HUDEP-2 (cell line): ENCODE measurements at regions not wholly inside any gene's neighbourhood (a gene's known extent, or its start where the extent isn't known, plus 50 kb on each side); places are given as distances from the start of the nearest gene placed in this dataset.
"Not testable (repeated sequence)": the region's sequence is repeated elsewhere in the genome, so short reads cannot be mapped to it uniquely, and the experiment has no call there.

ENCODE experiments used
- DNase-seq, 76 experiments: peaks; one replicate each; lab custom pipeline; 2025; ENCODE audit not compliant: unreplicated experiment in 76 of 76; lab: John Stamatoyannopoulos, UW

DNA sequence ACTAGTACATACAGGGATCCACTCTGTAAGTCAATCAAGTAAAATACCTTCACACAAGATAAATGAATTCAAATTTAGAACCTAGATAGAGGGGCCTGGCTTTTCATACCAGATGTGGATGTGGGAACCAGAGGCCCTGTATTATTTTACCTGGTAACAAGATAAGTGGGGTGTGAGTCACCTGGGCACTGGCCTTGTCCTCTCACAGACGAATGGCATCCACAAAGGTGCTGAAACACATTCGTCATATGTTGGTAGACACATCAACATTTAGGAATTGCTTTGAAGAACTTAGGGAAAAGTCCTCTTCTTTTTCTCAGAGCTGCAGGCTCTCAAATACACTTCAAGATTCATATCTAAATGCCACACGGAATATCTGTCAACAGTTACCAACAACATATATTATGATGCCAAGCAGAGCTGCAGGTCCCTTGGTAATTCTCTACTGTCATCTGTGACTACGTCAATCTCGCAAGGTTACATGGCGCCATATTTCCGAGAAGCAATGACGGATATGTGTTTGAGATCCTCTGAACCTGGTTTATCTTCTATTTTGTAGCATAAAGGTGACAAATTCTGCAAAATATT lies 618.6 kb downstream of the EPM2A start:
- DNase-seq = no peak

DNA sequence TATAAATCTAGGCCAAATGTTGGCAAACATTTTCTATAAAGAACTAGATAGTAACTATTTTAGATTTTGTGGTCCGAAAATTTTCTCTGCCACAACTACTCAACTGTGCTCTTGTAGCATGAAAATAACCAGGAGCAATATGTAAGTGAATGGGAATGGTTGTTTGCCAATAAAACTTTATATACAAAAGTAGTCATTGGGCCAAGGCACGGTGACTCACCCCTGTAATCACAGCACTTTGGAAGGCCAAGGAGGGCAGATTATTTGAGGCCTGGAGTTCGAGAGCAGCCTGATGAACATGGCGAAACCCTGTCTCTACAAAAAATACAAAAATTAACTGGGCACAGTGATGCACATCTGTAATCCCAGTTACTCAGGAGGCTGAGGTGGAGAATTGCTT lies 617.1 kb downstream of the EPM2A start:
- DNase-seq = no peak

DNA sequence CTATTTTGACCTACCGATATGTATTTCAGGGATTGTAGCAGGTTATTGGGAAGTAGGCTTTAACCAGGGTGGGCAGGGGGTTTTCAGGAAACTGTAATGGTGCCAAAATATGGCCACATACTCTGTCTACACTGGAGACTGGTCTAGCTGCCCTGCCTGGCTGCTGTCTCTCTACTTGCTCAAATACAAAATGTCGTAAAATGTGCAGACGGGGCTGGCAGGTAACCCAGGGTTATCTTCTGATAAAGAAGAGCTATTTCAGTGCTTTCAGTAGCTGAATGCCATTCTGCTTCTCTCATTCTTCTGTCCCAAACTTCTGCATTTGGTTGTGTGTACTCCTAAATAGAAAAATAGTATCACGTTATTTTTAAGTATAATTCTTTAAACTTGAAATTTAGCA lies 616.2 kb downstream of the EPM2A start:
- DNase-seq = no peak

DNA sequence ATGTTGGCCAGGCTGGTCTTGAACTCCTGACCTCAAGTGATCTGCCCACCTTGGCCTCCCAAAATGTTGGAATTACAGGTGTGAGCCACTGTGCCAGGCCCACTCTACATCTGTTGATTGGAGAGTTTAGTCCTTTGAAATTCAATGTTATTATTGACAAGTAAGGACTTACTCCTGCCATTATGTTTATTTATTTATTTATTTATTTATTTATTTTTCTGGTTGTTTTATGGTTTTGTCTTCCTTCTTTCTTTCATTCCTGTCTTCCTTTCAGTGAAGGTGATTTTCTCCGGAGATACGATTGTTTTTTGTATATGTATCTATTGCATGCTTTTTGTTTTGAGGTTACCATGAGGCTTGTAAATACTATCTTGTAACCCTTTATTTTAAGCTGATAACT lies 602.6 kb downstream of the EPM2A start:
- DNase-seq = no peak

DNA sequence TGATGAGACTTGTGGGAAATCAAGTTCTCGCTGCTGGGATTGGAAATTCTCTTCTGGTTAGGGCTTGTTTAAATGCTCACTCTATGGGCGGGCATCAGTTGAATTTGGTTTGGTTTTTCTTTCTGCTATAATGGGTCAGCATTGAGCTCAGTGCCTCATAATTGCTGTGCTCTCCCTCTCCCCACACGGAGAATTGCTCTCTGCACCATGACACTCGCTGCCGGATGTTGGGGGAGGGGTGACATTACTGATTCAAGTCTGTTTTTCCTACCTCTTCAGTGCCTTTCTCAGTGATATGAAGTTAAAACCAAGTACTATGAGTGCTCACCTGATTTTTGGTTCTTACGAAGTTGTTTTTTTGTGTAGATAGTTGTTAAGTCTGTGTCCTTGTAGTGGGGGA lies 599.6 kb downstream of the EPM2A start:
- no peak for DNase-seq

DNA sequence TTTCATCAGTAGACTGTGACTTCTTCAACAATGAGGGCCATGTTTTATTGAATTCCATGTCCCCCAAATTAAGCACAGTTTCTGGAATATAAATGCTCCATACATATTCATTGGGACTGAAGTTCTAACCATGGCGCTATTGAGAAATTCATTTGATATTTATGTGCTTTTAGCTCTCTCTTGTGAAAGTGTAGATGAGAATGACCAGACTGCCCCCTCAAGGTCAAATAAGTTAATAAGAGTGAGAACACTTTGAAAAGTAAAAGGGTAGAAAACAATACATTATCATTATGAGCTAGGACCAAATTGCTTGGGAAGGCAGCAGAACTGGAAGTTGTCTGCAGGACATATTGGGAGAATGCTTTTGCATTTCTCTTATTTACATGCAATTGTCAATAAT lies 597.9 kb downstream of the EPM2A start:
- DNase-seq = no peak

DNA sequence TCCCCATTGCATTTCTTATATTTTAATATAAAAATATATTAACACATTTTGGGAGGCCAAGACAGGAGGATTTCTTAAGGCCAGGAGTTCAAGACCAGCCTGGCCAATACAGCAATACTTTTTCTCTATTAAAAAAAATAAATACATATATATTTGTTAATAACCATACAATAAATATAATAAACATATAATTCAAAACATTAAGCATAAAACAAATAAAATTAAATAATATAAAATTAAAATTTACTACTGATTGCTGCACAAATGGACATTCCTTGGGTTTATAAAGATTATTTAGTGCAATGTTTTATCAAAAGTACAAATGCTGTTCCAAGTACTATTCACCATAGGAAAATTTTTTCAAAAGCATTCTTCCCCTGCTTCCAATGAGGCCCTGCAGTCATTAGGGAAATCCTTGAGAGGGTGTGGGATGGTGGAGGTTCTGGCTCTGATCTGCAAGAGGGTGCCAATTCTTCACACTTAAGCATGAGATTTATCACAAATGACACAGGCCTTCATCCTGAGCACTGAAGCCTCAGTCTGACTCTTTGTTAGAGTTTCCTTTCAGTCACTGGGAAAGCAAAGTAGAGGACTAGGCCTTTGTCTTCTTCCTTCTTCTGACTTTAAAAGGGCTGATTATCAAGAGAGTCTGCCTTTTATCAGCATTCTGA lies 596.7 kb downstream of the EPM2A start:
- DNase-seq = no peak

DNA sequence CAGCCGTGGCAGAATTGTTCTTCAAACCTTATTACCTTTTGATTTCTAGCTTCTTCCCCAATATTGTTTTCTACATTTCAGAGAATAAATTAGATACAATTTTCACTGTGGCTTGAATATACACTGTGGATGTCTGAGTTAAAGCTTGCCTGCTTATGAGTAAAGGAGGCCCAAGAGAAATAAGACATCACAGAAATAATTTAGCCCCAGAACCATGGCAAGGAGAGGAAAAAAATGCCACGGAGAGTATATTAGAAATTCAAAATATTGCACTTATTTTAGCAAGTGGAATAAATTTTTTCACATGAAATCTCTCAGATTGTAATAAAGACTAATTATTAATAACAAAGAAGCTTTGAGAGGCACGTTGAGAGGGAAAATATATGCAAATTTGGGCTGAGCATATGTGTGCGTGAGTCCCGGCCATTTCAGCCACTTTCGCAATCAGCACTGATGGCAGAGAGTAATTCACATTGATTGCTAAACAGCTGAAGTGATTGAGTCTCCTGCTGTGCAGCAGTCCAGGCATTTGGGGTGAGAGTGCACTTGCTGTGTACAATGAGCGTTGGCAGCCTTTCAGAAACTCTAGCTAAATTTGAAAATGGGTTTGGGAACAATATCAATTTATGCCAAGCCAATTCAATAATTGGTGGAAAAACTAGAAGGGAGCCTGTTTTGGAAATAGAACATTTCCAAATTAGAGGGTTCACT lies 596.0 kb downstream of the EPM2A start:
- no peak for DNase-seq

DNA sequence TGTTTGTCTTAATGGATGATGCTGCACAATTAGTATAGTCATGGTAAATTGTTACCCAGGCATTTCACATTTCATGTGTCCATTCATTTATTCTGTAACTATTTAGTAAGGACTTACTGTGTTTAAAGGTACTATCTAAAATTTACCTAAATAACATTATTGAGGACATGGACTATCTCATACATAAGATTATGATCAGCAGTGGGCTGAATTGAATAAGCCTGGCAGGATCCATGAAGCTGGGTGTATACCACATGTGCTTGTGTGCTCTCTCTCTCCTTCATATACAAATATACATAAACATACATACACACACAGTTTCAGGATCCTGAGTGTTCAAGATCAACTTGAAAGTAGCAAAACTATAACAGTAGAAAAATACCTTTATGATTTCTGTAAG lies 595.4 kb downstream of the EPM2A start:
- no peak for DNase-seq

DNA sequence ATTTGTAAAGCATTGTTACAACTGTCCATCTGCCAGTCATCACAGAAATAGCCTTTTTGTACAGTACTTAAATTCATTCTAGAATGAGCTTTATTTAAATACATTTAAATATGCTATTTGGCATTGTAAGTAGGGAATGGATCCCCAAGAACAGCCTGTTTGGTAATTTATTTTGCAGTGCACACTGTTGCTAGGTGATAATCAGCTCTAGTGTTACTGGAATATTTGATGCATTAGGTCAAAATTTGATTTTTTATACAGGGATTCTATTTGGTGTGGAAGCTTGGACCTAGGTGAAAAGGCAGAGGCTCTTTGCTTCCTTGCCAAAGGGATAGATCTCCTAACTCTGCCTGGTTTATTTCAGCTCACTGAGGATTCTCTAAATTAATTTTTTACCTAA lies 593.7 kb downstream of the EPM2A start:
- no peak for DNase-seq

DNA sequence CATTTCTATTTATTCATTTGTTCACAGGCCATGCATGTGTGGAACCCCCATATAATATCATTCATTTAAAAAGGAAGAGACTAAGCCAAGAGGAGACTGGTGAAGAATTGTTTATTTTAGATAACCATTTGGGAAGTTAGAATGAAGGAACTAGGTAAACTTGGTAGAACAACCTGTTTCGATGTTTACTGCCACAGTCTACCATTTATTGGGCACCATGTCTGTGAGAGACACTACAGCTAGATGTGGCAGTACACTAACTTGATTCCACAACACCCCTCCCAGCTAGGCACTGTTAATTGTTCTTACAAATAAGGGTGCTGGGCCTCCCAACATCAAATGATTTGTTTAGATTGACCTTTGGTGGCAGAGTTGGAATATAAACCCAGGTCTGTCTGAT lies 592.4 kb downstream of the EPM2A start:
- no peak for DNase-seq

DNA sequence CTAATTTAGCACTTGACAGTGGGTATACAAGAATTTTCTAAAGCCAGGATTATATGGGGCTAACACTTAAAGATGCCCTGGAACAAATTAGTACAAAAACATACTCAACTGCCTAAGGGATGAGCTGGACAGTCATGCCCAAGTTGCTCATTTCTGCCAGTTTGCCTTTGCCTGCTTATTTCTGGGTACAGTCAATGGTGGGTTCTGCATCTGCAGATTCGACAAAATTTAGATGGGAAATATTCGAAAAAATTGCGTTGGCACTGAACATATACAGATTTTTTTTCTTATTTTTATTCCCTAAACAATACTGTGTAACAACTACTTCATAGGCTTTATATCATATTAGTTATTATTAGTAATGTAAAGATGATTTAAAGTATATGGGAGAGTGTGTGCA lies 591.9 kb downstream of the EPM2A start:
- DNase-seq = no peak

DNA sequence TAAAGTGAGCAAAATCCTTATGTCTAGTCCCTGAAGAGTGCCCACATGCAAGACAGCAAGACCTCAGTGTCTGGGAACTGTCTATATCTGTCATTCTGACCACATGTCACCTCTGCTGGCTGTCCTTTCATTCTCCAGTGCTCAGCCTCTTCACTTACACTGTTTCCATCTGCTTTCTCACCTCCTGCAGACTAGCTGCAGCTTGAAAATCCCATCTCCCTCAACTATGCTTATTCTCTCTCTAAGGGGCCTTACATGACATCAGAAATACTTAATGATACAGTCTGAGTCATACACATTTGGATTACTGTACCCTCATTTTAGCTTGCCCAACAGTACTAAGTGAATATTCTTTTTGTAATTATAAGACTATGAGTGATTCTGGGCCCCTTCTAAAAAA lies 587.8 kb downstream of the EPM2A start:
- DNase-seq = no peak

DNA sequence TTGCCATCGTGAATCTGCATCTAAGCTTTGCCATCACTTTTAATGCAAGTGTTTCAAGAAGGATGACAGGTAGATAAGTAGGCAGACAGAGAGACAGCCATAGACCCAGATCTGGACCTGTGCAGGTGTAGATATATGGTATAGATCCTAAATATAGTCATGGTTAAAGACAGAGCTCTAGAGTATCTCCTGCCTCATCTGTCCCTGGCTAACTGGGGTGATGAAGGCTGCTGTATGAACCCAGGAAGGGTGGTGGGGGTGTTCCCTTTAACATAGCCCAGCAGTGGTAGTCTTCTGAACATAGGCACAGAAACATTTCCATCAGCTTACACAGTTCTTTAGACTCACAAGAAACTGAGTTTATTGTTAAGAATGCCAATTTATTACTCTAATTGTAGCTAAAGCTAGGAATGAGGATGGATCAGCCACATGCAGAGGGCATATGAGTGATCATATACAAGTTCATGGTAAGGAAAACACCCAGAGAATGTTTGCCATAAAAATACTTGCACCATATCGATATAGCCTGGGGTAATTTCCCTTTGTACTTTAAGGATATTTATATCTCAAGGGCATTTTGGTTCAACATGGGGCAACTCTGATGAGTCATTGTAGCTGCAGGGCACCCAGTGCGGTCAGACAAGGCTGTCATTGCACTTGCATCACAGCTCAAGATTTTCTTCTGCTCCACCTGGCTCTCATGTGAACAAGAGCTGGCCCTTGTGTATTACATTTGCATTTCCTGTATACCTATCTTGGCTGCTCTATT lies 587.2 kb downstream of the EPM2A start:
- DNase-seq = peak in 1 of 76 experiments; percentile 13

DNA sequence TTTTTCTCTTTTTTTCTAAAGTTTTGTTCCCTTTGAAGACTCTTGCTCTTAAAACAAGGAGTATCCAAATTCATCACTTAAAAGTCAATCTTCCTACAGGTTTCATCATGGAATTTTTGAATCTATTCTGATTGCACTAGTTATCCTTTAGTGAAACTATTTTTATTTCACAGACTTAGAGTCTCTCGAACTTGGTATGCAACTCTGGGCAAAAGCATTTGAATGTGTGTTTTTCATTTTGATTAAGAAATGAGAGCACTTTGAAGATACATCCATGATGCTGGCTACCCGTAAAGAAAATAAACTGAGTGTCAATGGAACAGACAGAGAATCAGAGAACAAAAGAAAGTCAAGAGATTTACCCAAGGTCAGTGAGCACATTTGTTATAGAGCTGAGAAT lies 586.5 kb downstream of the EPM2A start:
- no peak for DNase-seq

DNA sequence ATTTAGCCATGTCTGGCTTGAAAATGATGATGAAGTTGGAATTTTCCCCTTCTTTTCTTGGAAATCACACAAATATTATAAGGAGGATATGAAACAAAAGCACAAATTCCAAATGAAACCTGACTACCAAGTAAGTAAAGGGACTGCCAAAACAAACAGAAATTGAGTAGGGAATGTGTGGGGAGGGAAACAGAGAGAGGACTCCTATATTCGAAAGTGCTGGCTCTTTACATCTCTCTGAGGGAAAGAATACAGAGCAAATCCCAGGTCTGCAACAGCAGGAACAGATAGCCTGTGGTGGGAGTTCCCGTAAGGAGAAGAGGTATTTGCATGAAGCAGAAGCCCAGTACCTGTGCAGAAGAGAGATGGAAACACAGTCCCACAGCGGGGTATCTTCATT lies 583.7 kb downstream of the EPM2A start:
- DNase-seq = no peak

DNA sequence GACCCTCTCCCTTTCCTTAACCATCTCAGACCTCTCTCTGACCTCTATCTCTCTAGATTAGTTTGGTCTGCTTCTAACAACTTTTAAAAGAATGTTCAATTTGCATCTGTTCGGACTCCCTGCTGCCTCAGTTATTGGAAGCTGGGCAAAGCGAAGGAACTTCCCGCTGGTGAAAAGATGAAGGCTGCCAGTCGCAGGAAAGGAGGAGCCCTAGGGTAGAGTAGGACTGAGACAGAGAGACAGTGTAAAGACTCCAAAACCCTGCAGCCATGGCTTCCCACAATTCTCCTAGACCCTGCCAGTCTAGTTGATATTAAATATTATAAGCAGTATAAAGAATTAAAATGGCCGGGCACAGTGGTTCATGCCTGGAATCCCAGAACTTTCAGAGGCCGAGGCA lies 581.8 kb downstream of the EPM2A start:
- DNase-seq = no peak

DNA sequence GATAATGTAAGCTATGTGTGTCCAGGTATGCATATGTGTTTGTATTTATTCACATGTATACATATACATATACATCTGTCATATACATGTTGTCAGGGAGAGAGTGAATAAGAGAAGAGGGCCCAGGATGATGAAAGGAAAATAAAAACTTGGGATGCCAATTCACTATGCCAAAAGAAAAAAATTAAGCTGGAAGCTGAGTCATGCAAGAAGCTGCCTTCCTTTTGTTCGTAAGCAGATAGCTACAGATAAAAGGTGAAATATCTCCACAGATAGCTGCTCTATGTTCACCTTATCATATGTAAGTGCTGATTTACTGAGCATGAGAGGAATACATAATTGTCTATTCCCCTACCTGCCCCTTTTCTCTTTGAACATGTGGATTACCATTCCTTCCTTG lies 579.9 kb downstream of the EPM2A start:
- DNase-seq = no peak

DNA sequence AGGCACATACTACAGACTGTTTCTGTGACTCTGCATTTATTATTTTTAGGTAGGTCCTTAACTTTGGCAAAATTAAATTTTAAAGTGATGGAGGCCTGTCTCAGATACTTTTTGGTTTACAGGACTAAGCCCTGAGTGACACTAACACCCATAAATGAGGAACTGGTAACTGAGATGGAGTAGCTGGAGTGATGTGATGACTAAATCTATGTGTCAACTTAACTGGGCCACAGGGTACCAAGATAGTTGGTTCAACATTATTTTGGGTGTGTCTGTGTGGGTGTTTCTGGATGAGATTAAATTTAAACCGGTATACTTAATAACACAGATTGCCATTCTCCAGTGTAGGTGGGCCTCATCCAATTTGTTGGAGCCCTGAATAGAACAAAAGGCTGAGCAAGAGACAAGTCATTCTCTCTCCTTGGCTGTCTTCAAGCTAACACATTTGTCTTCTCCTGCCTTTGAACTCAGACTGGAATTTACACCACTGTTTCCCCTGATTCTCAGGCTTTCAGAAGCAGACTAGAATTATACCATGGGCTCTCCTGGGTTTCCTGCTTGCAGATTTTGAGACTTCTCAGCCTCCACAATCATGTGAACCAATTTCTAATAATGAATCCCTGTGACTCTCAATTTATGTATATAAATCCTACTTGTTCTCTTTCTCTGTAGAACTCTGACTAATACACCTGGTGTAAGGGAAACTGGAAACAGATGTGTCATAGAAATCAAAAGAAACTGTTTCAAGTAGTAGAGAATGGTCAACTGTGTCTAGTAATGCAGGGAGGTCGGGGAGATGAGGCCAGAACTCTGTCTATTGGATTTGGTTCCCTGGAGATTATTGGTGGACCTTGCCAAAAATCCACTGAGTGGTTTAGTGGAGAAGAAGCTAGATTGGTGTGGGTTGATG lies 579.2 kb downstream of the EPM2A start:
- no peak for DNase-seq

DNA sequence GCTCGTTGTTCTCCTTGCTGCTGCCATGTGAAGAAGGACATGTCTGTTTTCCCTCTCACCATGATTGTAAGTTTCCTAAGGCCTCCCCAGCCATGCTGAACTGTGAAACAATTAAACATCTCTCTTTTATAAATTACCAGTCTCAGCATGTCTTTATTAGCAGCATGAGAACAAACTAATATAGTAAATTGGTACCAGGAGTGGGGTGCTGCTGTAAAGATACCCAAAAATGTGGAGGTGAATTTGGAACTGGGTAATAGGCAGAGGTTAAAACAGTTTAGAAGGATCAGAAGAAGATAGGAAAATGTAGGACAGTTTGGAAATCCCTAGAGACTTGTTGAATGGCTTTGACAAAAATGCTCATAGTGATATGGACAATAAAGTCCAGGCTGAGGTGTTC lies 576.7 kb downstream of the EPM2A start:
- not testable (repeated sequence) for DNase-seq

DNA sequence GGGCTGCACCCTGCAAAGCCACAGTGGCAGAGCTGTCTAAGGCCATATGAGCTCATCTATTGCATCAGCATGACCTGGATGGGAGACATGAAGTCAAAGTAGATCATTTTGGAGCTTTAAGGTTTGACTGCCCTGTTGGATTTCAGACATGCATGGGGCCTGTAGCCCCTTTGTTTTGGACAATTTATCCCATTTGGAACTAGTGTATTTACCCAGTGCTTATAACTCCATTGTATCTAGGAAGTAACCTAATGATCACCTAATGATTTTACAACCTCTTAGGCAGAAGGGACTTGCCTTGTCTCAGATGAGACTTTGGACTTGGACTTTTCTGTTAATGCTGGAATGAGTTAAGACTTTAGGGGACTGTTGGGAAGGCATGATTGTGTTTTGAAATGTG lies 575.4 kb downstream of the EPM2A start:
- no peak for DNase-seq
